GM21619 (cell line): ENCODE measurements at regions not wholly inside any gene's neighbourhood (a gene's known extent, or its start where the extent isn't known, plus 50 kb on each side); places are given as distances from the start of the nearest gene placed in this dataset.

Experiments
- ATAC-seq: cut with Tn5 transposase; IDR thresholded peaks from one replicate; pipeline ENCODE4 v1.9.1; 2021; ENCODE audit not compliant: unreplicated experiment

DNA sequence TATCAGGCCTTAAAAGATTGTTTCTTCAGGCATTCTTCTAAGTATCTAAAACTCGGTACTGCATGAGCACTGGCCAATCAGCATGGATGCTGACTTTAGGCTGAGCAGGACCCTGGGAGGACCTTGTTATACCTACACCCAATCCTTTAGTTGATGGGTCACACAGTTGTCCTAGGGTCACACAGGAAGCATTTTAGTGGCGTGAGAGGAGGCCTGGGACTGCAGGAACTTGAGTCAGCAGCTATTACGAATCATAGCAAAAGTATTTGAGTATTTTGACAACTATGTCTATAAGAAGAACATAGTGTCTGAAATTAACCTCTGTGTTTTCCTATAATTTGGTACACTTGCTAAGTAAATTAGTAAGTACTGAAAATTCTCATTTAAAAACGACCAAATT is 741.4 kb downstream of the HACE1 start:
- ATAC-seq = no peak

- no peak for ATAC-seq
Observed at GRCh38 chr6:104109806-104110205, 749.9 kb downstream of the HACE1 start.

GRCh38 chr6:104108634-104109033 is 751.1 kb downstream of the HACE1 start:
- no peak for ATAC-seq

DNA sequence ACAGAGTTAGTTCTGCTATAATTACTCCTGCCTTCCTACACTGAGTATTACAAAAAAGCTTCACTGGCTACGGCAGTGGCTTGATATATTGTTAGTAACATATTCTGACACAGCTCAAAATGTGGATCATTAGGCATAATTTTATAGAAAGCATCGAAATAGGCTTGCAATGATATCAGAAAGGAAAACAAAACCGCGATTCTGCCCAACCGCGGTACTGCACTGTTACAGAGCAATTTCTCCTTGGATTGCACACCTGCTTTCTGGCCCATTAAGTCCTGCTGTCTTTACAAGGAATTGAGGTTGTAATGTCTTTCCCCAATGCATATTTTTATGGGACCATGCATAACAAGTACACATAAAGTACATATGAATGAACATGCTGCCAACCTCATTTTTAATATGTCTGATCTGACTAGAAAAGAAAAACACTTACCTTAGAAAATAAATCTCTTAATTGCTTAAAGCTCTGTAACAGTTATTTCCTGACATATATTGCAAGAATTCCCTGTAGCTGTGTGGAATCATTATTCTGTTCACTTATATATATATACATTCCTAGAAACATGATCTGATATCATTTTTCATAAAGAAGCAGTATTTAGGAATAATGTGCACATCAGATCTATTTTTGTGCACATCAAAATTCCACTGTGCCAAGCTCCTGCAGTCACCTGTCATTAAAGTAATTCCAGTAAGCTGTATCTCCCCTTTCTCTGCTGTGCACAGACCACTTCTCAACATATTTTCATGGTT is 763.9 kb downstream of the HACE1 start:
- ATAC-seq = no peak

DNA sequence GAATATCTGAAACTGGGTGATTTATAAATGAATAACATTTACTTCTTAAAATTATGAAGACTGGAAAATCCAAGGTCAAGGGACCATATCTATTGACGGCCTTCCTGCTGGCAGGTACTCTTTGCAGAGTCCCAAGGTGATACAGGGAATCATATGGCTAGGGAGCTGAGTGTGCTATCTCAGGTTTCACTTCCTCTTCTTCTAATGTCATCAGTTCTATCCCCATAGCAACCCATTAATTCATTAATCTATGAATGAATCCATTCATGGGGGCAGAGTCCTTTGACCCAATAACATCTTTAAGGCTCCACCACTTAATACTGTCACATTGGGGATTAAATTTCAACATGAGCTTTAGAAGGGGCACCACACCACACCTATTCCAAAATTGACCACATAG is 772.0 kb downstream of the HACE1 start:
- peak; percentile 50 for ATAC-seq

DNA sequence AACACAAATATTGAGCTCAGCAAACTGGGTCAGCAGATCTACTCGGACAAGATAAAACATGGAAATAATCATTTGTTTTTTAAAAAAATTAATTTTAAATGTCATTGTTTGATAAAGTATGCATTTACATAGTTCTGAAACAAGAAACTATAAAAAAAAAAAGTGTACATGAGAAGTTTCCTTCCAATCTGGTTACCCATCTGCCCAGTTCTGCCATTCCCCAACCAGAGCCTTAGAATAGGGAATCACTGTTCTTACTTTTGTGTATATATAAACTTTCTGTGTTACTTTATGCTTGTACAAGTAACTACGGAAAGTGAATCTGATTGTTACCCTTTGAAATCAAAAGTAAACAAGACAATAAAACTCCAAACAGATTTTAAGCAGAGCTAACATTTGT is 791.4 kb downstream of the HACE1 start:
- ATAC-seq = no peak

- ATAC-seq = no peak
Observed at GRCh38 chr6:104064876-104065275, 794.8 kb downstream of the HACE1 start.

DNA sequence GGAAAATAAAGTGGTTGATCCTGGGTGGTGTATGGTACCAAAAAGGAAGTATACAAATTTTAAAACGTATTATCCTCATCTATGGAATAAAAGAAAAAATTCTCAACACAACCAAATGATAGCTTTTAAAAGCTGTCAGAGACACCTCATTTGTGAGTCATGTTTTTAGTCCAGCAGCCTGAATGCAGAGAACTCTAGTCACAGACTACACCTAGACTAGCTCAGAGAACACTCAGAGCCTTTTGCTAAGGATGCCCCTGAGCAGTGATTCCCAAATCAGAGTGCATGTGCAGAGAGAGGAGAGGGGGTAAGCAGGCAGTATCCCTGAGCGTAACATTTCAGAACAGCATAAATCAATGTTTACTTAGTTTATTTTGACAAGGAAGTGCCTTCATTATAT is 809.3 kb downstream of the HACE1 start:
- ATAC-seq = no peak

- ATAC-seq = no peak
Observed at GRCh38 chr6:104046426-104046825, 813.3 kb downstream of the HACE1 start.

DNA sequence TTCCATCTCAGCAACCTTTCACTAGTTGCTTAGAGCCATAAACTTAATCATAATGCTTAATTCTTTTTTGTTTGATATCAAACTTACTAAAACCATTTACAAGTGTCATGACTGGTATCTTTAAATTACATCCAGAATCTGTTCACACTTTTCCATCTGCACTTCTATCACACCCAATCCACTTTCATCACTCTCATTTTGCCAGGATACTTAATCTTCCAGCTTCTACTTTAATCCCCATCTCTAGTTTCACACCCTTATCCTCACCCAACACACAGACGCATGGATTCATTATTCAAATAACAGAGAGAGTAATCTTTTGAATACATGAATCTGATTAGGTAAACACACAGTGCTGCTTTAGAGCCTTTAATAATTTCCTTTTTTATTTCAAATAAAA is 828.4 kb downstream of the HACE1 start:
- no peak for ATAC-seq

GRCh38 chr6:104022126-104022525 is 837.6 kb downstream of the HACE1 start:
- ATAC-seq = no peak

- ATAC-seq = no peak
Observed at GRCh38 chr6:104019075-104019753, 840.5 kb downstream of the HACE1 start.

- no peak for ATAC-seq
Observed at GRCh38 chr6:104017410-104018381, 842.0 kb downstream of the HACE1 start.

GRCh38 chr6:104014163-104014959 is 845.4 kb downstream of the HACE1 start:
- ATAC-seq = no peak

- no peak for ATAC-seq
Observed at GRCh38 chr6:104013312-104013971, 846.3 kb downstream of the HACE1 start.

DNA sequence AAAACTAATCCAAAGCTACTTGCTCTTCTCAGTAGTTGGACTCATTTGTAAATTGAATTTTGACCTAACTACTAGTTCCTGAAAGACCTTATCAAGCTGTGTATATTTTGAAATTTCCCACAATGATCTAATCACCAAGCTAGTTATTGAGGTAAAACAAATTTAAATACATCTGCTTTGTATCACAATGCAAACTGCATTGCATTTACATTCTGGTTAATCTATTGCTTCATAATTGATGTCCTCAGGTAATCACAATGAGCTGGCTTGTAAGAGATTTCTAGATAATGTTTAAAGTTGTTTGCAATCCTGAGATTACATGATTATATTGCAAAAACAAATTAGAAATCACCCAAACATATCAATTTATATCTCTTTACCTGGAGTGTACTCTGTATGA is 848.8 kb downstream of the HACE1 start:
- ATAC-seq = no peak

GRCh38 chr6:104003803-104004516 is 855.8 kb downstream of the HACE1 start:
- no peak for ATAC-seq

GRCh38 chr6:103995571-103995970 is 864.1 kb downstream of the HACE1 start:
- ATAC-seq = no peak

DNA sequence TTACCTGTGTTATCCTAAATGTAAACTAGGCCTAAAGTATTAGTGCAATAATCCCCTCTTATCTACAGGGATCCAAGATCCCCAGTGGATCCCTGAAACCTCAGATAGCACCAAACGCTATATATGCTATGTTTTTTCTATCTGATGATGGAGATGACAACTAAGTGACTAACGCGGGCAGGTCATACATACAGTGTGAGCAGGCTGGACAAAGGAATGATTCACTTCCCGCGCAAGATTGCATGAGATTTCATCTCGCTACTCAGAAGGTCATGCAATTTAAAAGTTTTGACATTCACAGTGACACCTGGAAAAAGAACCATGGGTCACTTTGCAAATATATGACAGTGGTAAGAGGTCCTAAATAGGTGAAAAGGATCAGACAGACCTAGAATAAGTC is 875.9 kb downstream of the HACE1 start:
- no peak for ATAC-seq

GRCh38 chr6:103983011-103983410 is 876.7 kb downstream of the HACE1 start:
- ATAC-seq = no peak
